HG02678 (cell line): ENCODE measurements at regions not wholly inside any gene's neighbourhood (a gene's known extent, or its start where the extent isn't known, plus 50 kb on each side); places are given as distances from the start of the nearest gene placed in this dataset.
"Not testable (repeated sequence)": the region's sequence is repeated elsewhere in the genome, so short reads cannot be mapped to it uniquely, and the experiment has no call there.

Experiments
- ATAC-seq: cut with Tn5 transposase; IDR thresholded peaks from one replicate; pipeline ENCODE4 v1.9.1; 2021; ENCODE audit warnings: mild to moderate bottlenecking, moderate library complexity; ENCODE audit not compliant: unreplicated experiment

DNA sequence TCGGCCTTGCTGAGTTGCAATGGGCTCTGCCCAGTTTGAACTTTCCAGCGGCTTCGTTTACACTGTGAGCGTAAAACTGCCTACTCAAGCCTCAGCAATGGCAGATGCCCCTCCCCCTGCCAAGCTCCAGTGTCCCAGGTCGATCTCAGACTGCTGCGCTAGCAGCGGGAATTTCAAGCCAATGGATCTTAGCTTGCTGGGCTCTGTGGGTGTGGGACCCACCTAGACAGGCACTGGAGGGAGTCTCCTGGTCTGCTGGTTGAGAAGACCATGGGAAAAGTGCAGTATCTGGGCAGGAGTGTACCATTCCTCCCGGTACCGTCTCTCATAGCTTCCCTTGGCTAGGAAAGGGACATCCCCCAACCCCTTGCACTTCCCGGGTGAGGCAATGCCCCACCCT is 88.2 kb downstream of the KLHL28 start:
- ATAC-seq, result no peak

GRCh38 chr14:44866770-44867169 is 95.0 kb downstream of the KLHL28 start:
- ATAC-seq, result no peak

DNA sequence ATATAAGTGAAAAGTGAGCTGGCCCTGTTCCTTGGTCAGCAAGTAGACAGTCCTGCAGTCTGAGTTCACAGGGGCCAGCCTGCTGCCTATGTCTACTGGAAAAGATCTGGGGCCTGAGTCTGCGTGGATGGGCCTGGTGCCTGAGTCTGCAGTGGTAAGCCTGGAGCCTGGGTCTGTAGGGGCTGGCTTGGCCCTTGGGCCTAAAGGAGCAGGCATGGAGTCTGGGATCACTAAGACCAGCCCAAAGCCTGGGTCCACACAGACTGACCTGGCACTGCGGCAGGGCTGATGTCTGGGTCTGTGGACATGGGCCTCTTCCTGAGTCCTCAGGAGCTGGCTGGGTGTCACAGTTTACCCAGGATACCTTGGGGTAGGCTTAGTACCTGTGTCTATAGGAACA is 95.4 kb downstream of the KLHL28 start:
- no peak for ATAC-seq

DNA sequence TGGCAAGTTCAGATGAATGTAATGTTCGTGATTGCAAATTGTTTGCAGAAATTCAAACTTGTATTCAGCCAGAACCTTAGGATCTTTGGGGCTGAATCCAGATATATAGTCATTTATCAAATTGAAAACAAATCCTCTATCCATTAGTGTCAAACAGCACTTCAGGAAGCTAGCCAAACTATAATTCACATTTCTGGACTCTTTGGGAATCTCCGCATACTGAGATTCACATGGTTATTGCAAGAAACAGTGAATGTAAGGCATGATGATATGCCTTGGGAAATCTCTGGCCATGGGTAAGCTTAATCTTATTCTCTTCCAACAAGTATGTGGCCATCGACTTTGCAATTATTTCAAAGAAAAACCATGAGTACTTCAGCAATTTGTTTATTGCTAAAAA is 98.5 kb downstream of the KLHL28 start:
- ATAC-seq, result no peak

GRCh38 chr14:44854114-44854513 is 107.6 kb downstream of the KLHL28 start:
- no peak for ATAC-seq

- no peak for ATAC-seq
Measured at GRCh38 chr14:44847526-44848309, 114.0 kb downstream of the KLHL28 start.

DNA sequence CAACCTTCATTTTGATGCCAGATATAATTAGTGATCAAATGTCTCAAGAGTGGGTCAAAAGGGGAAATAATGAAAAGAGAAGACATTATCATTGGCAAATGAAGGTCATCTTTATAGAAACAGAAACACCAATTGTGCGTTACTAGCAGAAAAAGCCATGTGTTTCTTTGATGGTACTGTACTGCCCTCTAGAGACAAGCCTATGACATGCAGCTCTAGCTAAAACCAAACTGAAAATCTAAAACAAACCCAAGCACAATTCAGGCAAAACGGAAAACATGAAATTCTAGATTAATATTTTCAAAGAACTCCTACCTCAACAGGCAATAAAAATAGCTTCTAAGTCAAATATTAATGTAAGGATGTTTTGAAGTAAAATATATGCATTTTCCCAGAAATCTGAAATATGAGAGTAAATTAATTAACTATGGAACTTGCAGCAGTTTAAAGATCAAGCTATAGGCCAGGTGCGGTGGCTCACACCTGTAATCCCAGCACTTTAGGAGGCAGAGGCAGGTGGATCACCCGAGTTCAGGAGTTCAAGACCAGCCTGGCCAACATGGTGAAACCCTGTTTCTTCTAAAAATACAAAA is 115.4 kb downstream of the KLHL28 start:
- peak; percentile 72 for ATAC-seq

DNA sequence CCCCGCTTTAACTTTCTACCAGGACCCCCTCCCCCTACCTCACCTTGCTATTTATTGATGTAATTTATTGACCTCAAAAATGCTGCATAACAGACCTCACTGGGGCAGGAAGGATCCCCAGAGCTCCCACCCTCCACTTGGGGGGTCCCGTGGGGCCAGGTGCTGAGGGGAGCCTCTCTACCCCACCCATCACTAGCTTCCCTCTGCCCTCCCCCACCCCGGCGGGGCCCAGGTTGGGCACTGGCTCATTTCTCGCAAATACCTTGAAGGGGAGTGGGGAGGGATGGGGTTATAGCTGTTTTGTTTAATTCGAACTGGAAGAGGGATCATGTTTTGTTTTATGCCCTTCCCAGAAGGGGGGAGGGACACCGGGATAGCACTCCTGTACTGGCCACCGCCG is 125.8 kb downstream of the KLHL28 start:
- ATAC-seq, result not testable (repeated sequence)

GRCh38 chr14:44833376-44834060 is 128.2 kb downstream of the KLHL28 start:
- ATAC-seq, result no peak

DNA sequence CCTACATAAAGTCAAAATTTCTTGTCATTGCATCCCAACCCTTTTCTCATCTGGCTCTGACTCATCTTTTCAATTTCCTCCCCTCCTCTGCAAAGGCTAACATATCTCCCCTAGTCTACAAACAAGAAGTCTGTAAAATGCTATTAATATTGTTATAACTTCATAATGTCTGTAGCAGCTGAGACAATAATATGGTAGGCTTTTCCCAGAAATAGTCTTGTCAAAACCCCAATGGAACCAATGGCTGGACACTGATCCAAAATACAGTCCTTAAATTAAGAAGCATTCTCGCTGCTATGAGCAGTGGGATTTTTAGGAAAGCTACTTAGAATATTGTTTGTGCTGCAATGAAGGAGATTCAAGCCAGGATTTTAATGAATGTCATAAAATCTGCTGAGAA is 131.4 kb downstream of the KLHL28 start:
- no peak for ATAC-seq

DNA sequence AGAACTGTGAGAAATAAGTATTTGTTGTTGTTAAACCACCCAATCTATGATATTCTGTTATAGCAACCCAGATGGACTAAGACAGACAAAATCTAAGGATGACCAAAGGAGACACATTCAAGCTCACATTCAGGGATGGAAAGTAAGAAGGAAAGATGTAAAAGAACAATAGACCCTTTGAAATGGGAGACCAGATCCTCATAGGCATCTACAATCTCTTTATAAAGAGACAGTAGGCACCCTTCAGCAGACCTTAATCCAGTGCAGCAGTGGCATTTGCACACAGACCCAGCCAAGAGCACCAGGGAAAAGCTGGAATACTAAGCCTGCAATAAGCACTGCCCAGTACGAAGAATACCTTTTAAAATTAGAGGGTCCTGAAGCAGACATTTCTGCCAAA is 132.7 kb downstream of the KLHL28 start:
- ATAC-seq, result no peak

DNA sequence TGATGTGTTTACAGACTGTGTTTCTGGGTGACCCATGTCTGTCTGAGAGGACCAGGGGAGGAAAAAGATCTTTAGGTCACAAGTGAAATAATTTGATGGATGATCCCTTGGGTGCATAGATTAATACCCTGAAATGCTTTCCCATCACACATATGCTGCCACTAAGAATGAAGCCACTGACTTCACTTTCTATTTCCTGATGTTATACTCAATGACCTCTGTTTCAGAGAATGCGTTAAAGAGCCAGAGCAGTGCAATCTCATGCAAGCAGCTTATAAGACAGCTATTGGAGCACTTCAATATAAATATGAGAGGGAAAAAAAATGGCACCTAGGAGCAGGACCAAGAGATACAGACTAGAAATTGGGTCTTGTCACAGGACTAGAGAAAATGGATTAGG is 133.7 kb downstream of the KLHL28 start:
- ATAC-seq, result no peak

- no peak for ATAC-seq
Measured at GRCh38 chr14:44820230-44820964, 141.3 kb downstream of the KLHL28 start.

GRCh38 chr14:44814196-44814595 is 147.6 kb downstream of the KLHL28 start:
- ATAC-seq, result no peak

DNA sequence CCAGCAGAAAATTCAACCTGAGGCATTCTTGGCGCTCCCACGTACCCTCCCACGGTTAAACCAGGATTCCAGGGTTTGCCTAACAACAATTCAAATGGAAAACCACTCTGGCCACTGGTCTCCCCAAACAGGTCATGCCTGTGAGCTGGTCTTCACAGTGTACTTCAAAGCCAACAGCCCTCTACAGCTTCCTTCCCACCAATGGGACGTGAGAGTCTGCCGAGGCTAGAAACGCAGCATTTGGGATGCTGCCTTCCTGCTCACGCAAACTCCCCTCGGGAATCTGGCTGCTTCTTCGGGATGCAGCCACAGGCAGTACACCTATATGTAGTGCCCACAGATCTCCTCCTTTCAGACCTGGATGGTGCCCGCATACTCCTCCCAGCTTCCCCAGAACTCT is 149.1 kb downstream of the KLHL28 start:
- ATAC-seq, result no peak

DNA sequence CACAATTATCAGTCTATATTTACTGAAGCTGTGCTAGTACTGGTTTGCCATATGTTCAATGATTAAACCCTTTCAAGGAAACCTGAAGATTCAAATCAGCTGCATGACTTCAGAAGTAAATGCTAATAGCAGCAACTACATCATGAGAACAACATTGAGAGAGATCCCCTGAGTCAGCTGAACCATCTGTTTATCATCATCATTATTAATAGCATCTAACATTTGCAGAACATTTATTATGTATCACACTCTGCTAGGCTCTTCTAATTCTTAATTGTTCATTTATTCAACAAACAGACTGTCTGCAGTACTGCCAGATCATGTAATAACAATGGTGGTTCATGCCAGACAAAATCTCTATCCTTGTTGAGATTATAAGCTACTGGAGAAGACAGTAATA is 157.4 kb downstream of the KLHL28 start:
- no peak for ATAC-seq

DNA sequence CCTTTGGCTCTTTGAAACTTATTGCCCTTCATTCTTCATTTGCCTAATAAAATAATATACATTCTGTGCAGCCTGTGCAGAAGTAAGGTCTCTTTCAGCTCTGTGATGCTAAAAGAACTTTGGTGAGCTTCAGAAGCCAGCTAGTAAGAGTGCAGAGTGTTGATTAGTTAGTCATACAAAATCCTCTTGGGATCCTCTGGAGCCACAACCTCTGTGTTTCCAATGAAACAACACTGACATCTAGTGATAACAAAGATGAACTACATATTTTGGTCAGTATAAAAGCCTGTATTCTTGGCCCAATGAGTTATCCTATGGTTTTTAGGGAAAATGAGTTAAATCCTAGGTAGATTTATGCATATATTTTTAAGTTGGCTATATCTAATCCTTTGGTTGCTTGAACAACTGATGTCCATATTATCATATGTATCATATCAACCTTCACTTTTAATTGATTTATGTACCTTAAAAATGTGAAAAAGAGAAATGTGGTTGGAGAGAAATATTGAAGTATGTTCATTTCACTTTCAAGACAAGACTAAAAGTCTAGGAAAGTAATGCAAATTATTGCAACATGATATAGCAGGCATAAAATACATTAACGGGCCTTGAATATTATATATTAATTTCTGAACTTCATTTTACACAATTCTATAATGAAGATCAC is 158.4 kb downstream of the KLHL28 start:
- ATAC-seq, result peak; percentile 85

DNA sequence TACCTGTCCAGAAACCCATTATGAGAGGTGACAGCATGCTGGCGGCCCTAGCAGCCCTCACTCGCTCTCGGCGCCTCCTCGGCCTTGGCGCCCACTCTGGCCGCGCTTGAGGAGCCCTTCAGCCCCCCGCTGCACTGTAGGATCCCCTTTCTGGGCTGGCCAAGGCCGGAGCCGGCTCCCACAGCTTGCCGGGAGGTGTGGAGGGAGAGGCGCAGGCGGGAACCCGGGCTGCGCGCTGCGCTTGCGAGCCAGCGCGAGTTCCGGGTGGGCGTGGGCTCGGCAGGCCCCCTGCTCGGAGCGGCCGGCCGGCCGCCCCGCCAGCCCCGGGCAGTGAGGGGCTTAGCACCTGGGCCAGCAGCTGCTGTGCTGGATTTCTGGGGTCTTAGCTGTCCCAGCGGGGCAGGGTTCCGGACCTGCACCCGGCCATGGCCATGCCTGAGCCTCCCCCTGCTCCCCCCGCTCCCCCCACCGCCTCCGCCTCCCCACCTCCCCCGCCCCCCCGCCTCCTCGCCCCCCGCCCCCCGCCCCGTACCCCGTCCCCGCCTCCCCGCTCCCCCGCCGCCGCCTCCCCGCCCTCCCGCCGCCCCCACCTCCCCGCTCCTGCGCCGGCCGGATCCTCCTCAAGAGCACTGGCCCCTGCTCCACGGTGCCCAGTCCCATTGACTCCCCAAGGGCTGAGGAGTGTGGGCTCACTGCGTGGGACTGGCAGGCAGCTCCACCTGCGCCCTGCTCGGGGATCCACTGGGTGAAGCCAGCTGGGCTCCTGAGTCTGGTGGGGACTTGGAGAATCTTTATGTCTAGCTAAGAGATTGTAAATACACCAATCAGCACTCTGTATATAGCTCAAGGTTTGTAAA is 163.1 kb downstream of the KLHL28 start:
- no peak for ATAC-seq

DNA sequence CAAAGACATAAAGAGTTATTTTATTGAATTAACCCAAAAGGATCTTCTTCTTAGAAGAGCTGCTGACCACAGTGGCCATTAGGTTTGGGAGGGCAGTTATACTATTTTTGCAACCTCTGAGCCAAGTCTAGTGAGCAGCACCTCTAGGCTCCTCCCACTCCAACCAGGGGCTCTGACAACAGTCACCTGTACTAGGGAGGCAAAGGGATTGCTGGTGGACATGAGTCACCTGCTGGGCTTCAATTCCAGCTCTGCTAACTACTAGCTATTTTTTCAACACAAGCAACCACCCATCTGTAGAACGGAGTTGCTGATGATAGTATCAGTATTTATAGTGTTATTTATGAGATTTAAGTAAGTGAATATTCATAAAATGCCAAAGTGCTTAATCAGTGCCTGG is 166.0 kb downstream of the KLHL28 start:
- no peak for ATAC-seq

DNA sequence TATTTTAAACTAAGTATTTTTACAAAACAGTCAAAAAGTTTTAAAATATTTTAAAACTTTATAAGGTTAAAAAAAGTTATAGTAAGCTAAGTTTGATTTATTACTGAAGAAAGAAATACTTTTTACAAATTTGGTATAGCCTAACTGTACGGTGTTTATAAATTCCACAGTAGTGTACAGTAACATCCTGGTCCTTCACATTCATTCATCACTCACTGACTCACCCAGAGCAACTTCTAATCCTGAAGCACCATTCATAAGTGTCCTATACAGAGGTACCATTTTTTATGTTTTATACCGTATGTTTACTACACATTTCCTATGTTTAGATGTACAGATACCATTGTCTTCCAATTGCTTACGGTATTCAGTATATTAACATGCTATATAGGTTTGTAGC is 170.0 kb downstream of the KLHL28 start:
- no peak for ATAC-seq
